Body of pancreas (tissue), 4 donors: ENCODE measurements at regions not wholly inside any gene's neighbourhood (a gene's known extent, or its start where the extent isn't known, plus 50 kb on each side); places are given as distances from the start of the nearest gene placed in this dataset.

Experiments
- ATAC-seq: fragments of 150-250 bp; one replicate; pipeline ENCODE4 v1.9.1; 2016
- DNase-seq, 4 donors: peaks; one replicate each; pipeline ENCODE4 v3.0.0-alpha.2; 2019
- H3K27ac ChIP-seq, 4 donors: fragments of 200-600 bp; sonication (generic); 1 replicate in 3 of 4; 2 replicates in 1 of 4; pipeline versions ENCODE4 v1.5.1 to v1.6.1; 2016 to 2019; ENCODE audit warnings: mild to moderate bottlenecking in 1 of 4, mixed read lengths in 1 of 4, moderate library complexity in 1 of 4
- H3K27me3 ChIP-seq, 2 donors: fragments of 200-600 bp; sonication (generic); one replicate each; pipeline ENCODE4 v1.6.0; 2016; ENCODE audit warnings: mild to moderate bottlenecking in 1 of 2
- H3K36me3 ChIP-seq, 2 donors: fragments of 200-600 bp; sonication (generic); replicated peaks in 1 of 2; 2 replicates each; pipeline ENCODE4 v1.5.1; 2016; ENCODE audit warnings: low read depth in 2 of 2; ENCODE audit not compliant: insufficient read depth in 1 of 2
- H3K4me1 ChIP-seq: fragments of 200-600 bp; sonication (generic); one replicate; pipeline ENCODE4 v1.6.0; 2016
- H3K4me3 ChIP-seq, 2 donors: fragments of 200-600 bp; sonication (generic); 1 replicate in 1 of 2; 2 replicates in 1 of 2; pipeline ENCODE4 v1.5.1; 2016 to 2019
- H3K9me3 ChIP-seq, 3 donors: fragments of 200-600 bp; sonication (generic); 1 replicate in 2 of 3; 2 replicates in 1 of 3; pipeline ENCODE4 v1.5.1; 2016
- POLR2A ChIP-seq, 3 donors: fragments of 450-650 bp; IDR thresholded peaks; one replicate each; pipeline ENCODE4 v1.6.1; 2016; ENCODE audit warnings: antibody characterized with exemption in 3 of 3, mild to moderate bottlenecking in 2 of 3
- WGBS, 2 donors: methylation state at CpG; one replicate each; pipeline ENCODE4 v1.1.5; 2017; 5-methylcytosine and 5-hydroxymethylcytosine counted together
- intact Hi-C: fragments of 100-400 bp; cut with DNase I; formaldehyde crosslinking; loops from one replicate; pipeline ENCODE4 v1.15.1; 2023
- TF ChIP-seq, protein P1 (sequence below), 7 experiments: fragments of 450-650 bp in 4 of 7; fragments of 200-600 bp in 3 of 7; sonication (generic) in 3 of 7; IDR thresholded peaks; one replicate each; pipeline ENCODE4 v1.5.1; 2016 to 2019; ENCODE audit warnings: antibody characterized with exemption in 7 of 7

DNA sequence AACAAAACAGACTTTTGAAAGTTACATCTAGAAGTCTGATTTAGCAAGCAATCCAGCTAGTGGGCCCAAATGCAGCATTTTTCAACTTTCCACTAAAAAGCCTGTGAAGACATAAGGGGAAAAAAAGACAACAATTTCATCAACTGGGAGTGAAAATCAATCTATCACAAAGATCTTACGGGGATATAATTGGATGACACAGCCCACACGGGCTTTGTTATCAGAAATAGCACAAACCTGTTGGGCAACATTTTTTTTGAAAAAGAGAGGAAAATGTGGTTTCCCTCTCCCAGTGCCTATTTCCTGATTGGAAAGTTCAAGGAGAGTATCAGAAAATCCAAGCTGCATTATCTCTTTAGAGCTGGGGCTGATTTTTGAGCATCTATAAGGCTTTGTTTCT, 132.7 kb downstream of the EVA1A start:
- Histone ChIP-seq H3K27ac (no peak overlapping the region), H3K4me3 (no peak overlapping the region), H3K4me1 (peaks cover 12% of the 10 kb centered on the region), H3K9me3 (no peaks in the 10 kb centered on the region), H3K27me3 (no peaks in the 10 kb centered on the region), H3K36me3 (no peaks in the 10 kb centered on the region)
- WGBS, 2 donors: 30 to 41% methylated on average over 2 of the region's 2 CpGs
- TF ChIP-seq, protein P1, sequence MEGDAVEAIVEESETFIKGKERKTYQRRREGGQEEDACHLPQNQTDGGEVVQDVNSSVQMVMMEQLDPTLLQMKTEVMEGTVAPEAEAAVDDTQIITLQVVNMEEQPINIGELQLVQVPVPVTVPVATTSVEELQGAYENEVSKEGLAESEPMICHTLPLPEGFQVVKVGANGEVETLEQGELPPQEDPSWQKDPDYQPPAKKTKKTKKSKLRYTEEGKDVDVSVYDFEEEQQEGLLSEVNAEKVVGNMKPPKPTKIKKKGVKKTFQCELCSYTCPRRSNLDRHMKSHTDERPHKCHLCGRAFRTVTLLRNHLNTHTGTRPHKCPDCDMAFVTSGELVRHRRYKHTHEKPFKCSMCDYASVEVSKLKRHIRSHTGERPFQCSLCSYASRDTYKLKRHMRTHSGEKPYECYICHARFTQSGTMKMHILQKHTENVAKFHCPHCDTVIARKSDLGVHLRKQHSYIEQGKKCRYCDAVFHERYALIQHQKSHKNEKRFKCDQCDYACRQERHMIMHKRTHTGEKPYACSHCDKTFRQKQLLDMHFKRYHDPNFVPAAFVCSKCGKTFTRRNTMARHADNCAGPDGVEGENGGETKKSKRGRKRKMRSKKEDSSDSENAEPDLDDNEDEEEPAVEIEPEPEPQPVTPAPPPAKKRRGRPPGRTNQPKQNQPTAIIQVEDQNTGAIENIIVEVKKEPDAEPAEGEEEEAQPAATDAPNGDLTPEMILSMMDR (IDR thresholded peaks at IDR 0.05): no peak
- TF ChIP-seq POLR2A (IDR thresholded peaks at IDR 0.05): no peak
- intact Hi-C loops: no loop called here
- DNase-seq: no peak
- no peak for ATAC-seq

DNA sequence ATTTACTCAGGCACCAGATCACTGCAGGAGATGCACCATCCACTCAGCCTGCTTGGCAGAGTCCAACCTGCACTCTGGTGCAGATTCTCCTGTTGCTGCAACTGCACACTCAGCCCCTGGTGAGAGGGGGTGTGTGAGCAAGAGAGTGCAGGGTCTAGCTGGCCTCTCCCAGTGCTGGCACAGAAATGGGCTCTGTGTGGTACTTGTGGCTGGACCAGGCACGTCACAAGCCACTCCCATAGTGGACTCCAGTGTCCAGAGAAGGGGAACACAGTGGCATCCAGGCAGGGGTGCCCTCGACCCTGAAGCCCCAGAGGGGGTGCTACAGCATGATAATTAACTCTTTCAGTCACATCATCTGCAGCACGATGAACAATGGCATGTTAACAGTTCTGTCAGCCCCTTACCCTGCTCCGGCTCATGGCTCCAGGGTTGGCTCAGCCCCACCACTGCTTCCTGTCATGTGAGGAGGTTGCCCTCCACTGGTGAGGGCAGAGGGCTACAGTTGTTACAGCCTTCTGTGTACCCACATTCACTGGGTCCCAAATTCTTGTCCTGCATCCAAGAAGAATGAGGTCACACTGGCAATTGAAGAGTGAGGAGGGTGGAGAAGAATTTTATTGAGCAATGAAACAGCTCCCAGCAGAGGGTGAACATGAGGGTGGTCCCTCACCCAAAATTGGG, 135.7 kb downstream of the EVA1A start:
- no peak overlapping the region for H3K4me3 ChIP-seq
- peaks cover 12% of the 10 kb centered on the region for H3K4me1 ChIP-seq
- H3K27me3 ChIP-seq: no peaks in the 10 kb centered on the region
- H3K9me3 ChIP-seq: no peaks in the 10 kb centered on the region
- H3K27ac ChIP-seq: no peak overlapping the region
- DNase-seq (no peak), ATAC-seq (no peak)
- TF ChIP-seq POLR2A (IDR thresholded peaks at IDR 0.05): no peak
- TF ChIP-seq, protein P1 (IDR thresholded peaks at IDR 0.05): no peak
- 77 to 93% methylated on average over 3 to 4 of the region's 4 CpGs for WGBS, 2 donors
- intact Hi-C loops: no loop called here
- no peaks in the 10 kb centered on the region for H3K36me3 ChIP-seq

DNA sequence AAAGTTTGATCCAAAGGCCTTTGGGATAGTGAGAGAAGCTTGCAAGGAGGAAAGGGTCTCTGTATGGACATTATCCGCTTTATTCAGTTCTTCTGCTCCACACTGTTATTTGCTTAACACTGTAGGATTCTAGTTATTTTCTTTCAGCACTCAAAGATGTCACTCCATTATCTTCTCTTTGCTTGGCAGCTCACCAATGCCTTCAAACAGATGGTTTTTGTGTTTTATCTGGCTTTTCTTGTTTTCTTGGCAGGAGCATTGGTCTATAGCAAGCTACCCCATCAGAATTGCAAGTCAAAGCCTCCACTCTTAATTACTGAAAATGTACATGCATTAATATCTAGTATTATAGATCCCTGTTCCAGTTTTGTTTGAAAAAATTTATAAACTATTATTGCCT, 138.8 kb downstream of the EVA1A start:
- peaks cover 7% of the 10 kb centered on the region for H3K4me1 ChIP-seq
- no peak overlapping the region for H3K27ac ChIP-seq
- intact Hi-C loops: no loop called here
- no peaks in the 10 kb centered on the region for H3K9me3 ChIP-seq
- no peaks in the 10 kb centered on the region for H3K27me3 ChIP-seq
- no peaks in the 10 kb centered on the region for H3K36me3 ChIP-seq
- 92 to 93% methylated on average over 1 of the region's 1 CpG for WGBS, 2 donors
- TF ChIP-seq POLR2A (IDR thresholded peaks at IDR 0.05): no peak
- DNase-seq (no peak), ATAC-seq (no peak)
- no peak overlapping the region for H3K4me3 ChIP-seq

DNA sequence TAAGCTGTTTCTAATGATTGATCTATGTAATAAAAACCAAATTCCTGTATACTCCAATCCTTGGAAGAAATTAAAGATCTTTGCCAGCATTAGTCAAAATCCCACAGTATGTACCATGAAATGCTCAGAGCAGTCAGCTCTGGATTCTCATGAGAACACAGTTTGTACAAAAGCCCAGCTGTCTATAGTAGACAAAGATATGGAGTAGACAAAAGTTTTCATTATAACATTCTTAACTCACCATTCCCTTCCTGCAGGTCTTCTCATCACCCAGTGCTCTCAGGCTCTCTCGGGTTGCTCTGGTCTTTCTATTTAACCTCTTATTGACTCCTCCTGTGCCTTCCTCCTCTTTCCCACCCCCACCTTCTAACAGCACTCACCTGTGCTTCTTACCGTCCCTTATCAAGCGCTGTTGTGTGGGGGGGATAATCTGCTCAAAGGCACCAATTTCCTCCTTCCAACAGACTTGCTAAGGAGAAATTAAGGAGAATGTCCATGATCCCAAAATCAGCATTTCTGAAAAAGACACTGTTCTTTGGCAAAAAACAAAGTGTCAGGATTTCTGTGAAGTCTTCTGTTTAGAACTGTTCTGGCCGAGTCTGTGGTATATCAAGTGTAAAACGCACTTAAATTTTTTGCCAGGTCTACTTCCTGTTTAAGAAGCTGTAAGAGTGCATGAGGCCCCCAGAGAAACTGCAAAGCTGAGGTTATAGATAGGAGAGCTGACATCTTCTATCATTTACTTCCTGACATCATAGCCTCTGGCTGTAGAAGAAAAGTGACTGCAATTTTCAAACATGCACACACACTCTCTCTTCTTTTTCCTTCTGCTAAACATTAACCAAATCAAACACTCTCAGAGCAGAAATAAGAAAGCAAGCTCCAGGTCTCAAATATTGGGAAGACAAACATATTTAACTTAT, 144.1 kb downstream of the EVA1A start:
- DNase-seq (no peak), ATAC-seq (no peak)
- H3K27ac ChIP-seq: no peak overlapping the region
- H3K36me3 ChIP-seq: no peaks in the 10 kb centered on the region
- H3K4me3 ChIP-seq: no peak overlapping the region
- no peak for TF ChIP-seq POLR2A (IDR thresholded peaks at IDR 0.05)
- TF ChIP-seq, protein P1 (IDR thresholded peaks at IDR 0.05): no peak
- no peaks in the 10 kb centered on the region for H3K27me3 ChIP-seq
- intact Hi-C loops: no loop called here
- 9 to 11% methylated on average over 5 of the region's 5 CpGs for WGBS, 2 donors
- peaks cover 16% of the 10 kb centered on the region for H3K4me1 ChIP-seq
- no peaks in the 10 kb centered on the region for H3K9me3 ChIP-seq

DNA sequence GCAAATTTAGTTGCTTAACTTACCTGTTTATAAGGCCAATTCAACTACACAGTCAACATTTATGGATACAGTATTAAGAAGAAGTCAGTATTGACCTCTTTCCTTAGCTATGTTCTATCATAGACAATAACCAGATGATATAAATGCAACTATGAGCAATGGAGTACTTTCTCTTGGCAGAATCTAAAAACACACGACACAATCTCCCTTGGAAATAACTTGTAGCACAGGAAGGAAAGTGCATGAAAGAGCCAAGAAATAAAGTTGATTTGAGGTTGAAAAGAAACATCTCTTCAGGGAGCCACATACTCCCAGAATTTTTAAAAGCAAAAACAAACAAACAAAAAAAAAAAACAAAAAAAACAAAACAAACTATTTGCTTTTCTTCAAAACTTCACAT, 145.0 kb downstream of the EVA1A start:
- ATAC-seq (no peak), DNase-seq (no peak)
- TF ChIP-seq, protein P1 (IDR thresholded peaks at IDR 0.05): no peak
- TF ChIP-seq POLR2A (IDR thresholded peaks at IDR 0.05): no peak
- Histone ChIP-seq H3K4me1 (peaks cover 16% of the 10 kb centered on the region), H3K27ac (no peak overlapping the region), H3K4me3 (no peak overlapping the region), H3K9me3 (no peaks in the 10 kb centered on the region), H3K27me3 (no peaks in the 10 kb centered on the region), H3K36me3 (no peaks in the 10 kb centered on the region)
- WGBS, 2 donors: 77 to 81% methylated on average over 1 of the region's 1 CpG
- intact Hi-C loops: no loop called here
